NAMALWA (cell line): ENCODE measurements at regions not wholly inside any gene's neighbourhood (a gene's known extent, or its start where the extent isn't known, plus 50 kb on each side); places are given as distances from the start of the nearest gene placed in this dataset.

ENCODE experiments used
- DNase-seq: peaks from one replicate; pipeline ENCODE4 v3.0.0-alpha.2; 2015; ENCODE audit warnings: low spot score

DNA sequence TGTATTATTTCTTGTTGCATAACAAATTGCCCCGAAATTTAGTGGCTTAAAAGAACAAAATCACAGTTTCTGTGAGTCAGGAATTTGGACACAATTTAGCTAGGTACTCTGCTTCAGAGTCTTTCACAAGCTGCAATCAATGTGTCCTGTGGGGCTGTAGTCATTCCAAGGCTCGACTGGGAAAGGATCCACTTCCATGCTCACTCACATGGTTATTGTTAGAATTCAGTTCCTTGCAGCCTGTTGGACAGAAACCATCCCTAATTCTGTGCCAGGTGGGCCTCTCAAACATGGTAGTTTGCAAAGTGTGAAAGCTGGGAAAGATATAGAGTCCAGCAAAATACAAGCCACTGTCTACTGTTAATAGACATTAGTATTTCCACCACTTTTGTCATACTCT is 59.7 kb upstream of the ARID2 start:
- no peak for DNase-seq

GRCh38 chr12:45670346-45671065 is 59.0 kb upstream of the ARID2 start:
- DNase-seq: peak; percentile 20

- no peak for DNase-seq
Observed at GRCh38 chr12:45671254-45671653, 58.3 kb upstream of the ARID2 start.

DNA sequence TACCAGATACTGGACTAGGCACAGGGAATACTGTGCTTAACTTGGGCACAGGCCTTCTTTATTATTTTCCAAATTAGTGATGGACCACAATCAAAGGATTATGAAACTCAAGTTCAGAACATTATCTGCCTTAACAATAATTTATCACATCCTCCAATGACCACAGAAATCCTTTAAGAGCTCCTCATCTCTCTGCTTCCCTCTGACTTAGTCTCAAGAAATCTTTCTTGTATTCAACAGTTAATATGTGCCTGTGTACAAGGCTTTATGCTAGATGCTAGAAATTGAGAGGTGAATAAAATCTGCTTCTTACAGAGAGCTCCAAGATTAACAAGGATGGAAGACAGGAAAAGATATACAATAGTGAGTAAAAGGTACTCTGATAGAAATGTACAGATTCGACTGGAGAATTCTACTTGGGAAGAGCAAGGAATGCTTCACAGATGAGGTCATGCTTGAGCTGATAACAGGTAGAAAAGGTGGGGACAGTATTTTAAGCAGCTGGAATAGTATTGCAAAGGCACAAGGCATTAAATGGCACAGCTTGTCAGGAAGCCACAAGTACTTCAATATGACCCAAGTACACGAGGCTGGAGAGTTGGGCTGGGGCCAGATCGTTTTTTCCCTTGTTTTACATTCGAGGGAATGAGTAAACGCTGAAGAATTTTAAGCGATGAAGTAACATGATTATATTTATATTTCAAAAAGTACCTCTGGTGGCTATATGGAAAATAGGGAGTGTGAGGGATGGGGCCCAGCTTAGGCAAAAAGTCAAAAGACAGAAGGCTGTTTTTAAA is 55.1 kb upstream of the ARID2 start:
- no peak for DNase-seq

GRCh38 chr12:45675534-45675933 is 54.0 kb upstream of the ARID2 start:
- DNase-seq: no peak
